ENCODE measurements at regions not wholly inside any gene's neighbourhood (a gene's known extent, or its start where the extent isn't known, plus 50 kb on each side); places are given as distances from the start of the nearest gene placed in this dataset.
A peak's percentile ranks its signal among the peaks of the same experiment; 100 is the strongest.
"Not testable (repeated sequence)": the region's sequence is repeated elsewhere in the genome, so short reads cannot be mapped to it uniquely, and the experiment has no call there.

DNA sequence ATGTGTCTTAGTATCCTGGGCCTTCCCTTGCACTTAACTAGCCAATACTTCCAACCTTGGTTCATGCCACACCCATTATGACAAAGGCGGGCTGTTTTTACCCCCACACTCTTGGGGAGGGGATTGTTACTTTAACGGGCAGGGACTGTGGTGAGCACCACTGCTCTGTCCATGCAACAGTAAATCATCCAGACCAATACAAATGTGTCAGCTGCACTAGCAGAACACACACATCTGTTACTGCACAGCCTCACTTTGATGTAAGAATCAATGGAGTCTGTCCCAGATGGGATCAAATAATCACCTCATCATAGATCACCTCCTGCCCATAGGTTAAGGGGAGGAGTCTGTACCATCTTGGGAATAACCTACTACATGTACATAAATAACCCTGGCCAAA is 58.1 kb downstream of the NPAP1 start:
- DNase-seq (ENCODE audit: low read depth in 2 of 2): no peak

DNA sequence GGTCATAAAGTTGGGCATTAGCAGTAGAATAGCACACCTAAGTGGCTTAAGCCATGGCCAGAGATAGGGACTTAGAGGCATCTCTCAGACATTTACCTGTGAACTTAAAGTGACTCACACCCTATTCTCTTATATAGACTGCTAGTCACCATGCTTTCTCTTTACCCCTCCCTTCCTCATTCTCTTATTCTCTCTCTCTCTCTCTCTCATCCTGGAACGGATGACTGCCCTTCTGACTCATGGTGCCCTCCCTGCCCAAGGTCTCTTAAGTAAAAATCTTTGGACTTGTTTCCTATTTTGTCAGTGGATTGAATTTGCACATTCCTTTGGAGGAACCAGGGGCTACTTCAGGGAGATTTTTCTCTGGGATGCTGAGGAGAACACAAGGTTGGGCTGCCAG is 58.8 kb downstream of the NPAP1 start:
- no peak for DNase-seq (ENCODE audit: low read depth in 2 of 2)

DNA sequence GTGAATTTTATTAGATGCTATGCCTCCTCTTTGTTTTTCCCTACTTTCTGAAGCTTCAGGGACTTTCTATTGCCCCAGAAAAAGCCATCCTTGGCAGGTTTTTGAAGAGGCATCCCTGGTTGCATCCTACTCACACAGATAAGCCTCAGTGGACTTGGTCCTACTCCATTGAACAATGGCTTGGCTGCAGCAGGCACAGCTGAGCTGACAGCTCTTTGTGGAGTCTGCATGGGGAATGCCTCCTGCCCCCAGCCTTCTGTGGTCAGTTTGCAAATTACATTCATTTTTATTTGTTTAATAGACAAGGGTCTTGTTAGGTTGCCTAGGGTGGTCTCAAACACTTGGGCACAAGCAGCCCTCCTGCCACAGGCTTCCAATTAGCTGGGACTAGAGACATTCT is 69.7 kb downstream of the NPAP1 start:
- no peak for DNase-seq (ENCODE audit: low read depth in 2 of 2)

DNA sequence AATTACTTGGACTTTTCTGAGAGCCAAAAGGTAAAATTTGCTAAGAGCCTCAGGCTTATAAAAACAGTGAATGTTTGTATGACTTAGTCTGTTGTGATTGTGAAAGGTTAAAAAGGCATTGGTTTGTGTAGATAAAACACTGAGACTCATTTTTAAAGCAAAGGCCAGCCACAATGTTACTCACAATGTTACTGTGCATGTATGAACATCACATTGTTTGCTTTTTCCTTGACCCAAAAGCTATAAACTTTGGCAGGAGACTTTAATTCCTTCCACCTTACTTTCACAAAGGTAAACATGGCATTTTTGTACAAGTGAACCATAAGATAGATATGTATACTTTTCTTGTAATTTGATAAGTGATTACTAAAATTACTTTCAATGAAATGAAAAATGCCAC is 70.5 kb downstream of the NPAP1 start:
- no peak for DNase-seq (ENCODE audit: low read depth in 2 of 2)

DNA sequence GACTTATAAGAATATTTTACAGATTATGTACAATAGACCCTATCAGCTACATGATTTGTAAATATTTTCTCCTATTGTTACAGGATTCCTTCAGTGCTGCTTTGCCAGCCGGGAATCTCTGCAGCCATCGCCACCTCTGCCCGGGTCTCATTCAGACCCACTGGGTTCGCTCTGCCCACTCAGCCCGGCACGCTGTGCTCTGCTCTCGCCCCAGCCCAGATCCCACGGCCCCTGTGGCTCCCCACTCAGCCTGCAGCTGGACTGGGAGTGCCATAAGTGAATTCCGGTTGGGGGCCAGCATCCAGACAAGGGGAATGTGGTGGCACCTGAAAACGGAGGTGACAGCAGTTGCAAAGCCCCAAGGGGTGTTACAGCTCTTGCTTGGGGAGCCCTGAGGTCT is 71.8 kb downstream of the NPAP1 start:
- no peak for DNase-seq (ENCODE audit: low read depth in 2 of 2)

DNA sequence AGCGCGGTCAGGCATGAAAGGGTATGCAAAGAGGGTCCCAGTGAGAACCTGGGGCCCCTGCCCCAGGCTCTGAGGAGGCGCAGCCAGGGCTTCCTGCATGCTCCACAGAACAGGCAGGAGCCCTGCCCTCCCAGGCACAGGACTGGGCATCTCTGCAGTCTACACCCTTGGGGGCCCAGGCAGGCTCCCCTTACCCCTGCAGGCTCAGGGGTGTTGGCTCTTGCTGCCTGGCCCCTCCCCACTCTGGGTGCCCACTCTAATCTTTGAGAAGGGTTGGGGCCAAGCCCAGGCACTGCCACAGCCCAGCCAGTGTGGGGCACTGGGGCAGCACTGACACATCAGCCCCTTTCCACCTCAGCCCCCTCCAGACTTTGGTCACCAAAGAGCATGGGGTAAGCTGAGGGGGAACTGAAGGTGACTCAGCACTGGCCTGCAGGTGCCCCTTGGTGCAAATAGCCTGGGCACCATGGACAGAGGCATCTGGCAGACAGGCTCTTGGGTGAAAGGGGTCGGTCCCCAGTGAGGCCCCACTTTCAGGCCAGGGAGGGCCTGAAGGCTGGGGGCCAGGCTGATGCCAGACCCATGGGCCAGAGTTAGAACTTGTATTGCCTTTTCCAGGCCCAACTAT is 73.4 kb downstream of the NPAP1 start:
- DNase-seq (ENCODE audit: low read depth in 2 of 2): no peak

DNA sequence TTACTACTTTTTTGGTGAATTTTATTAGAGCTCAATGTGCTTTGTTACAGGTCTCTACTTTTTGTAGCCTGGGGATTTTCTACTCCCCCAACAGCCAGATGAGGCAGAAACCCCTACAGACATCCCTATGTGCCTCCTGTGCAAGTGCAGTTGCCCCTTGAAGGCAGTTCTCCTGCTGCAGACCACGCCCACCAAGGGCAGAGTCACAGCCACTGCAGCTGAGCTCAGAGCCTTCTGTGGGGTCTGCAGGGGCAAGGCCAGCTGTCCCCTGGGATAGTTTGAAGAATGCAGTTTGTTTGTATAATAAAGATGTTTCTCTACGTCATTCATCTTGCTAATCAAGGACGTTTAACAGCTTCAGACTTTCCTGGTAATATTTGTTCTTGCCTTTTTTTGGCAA is 76.8 kb downstream of the NPAP1 start:
- no peak for DNase-seq (ENCODE audit: low read depth in 2 of 2)

DNA sequence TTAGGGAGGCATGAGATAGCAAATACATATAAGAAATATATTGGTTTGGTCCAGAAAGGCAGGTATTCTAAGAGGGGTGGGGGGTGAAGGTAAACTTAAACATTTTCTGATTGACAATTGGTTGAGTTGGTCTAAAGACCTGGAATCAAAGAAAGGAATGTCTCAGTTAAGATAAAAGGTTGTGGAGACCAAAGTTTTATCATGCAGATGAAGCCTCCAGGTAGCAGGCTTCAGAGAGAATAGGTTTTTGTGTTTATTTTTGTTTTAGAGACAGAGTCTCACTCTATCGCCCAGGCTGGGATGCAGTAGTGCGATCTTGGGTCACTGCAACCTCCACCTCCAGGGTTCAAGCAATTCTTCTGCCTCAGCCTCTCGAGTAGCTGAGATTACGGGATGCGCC is 80.5 kb downstream of the NPAP1 start:
- no peak for DNase-seq (ENCODE audit: low read depth in 2 of 2)

DNA sequence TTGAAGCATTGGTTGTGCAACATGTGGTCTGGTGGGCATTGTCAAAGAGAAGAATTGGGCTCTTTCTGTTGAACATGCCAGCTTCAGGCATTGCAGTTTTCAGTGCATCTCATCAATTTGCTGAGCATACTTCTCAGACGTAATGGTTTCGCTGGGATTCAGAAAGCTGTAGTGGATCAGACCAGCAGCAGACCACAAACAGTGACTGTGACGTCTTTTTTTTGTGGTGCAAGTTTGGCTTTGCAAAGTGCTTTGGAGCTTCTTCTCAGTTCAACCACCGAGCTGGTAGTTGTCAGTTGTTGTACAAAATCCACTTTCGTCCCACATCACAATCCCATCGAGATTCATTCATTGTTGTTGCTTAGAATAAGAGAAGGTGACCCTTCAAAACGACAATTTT is 84.5 kb downstream of the NPAP1 start:
- no peak for DNase-seq (ENCODE audit: low read depth in 2 of 2)

DNA sequence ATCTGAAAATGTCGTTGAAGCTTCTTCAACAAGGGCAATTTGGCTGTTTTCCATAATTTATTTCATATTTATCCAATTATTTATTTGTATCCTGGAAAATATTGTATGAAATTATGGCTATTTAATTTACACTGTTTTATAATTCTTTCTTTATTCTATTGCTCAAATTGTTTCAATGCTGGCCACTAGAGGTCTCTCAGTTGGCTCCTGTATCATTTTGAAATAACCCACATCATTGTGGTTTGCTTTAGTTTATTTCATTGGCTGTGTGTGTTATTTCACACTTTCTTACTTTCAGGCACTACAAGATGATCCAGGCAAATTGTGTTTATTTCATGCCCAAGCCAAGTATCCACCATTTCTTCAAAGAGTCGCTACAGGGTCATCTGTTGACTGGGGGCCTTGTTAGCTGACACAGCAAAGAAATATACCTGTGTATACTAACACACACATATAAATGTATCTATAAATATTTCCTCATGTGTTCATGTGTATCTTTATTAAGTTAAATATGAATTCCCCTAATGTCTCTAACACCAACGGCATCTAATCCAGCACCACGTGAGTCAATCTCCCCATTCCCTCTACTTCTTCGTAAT is 86.2 kb downstream of the NPAP1 start:
- DNase-seq (ENCODE audit: low read depth in 2 of 2): no peak

DNA sequence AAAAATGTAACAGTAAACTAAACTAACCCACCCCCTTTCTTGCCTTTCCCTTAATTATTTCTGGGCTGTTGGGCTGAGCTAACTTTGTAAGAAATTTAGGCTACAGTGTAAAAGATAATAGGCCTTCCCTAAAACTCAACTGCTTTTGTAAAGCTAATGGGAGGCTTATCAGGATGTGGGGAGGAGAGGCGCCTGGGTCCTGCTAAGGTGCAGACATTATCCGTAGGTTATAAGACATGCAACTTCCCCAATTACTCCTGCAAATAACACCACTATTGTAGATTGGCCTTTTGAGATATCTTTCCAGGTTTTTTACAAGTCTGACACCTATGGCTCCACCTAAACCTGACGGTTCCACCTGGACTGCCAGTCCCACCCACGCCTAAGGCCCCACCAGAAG is 88.3 kb downstream of the NPAP1 start:
- DNase-seq (ENCODE audit: low read depth in 2 of 2): no peak

DNA sequence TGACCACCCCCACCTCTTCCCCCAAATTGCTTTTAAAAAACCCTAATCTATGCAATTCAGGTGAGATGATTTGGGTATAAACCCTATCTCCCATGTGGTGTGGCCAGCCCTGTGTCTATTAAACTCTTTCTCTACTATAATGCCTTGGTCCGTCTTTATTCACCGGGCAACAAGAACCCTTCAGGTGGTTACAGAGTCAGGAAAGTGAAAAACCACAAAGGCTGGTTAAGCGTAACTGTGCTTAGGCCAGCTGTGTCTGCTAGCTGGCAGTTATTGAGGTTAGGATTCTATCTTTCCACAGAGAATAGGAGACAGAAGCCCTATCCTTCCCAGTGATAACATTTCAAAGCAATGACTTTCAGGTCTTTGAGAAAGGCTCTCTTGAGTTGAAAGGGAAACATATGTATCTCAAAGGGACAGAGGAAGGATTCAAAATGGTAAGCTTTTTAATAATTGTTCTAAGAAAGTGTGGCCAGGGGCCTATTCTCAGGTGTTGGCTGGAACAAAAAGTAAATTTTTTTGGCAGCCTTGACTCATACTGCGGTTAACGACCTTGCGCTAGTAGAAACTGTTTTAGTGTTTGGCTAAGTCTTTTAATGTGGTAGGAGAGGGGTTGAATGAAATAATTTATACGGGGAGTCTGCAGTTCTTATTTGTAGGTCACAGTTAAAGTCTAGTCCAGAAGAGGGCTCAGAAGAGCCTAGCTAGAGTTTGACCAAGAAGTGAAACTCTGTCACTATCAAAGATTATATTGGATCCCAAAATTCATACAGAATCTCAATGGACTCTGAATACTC is 89.0 kb downstream of the NPAP1 start:
- DNase-seq (ENCODE audit: low read depth in 2 of 2): no peak

DNA sequence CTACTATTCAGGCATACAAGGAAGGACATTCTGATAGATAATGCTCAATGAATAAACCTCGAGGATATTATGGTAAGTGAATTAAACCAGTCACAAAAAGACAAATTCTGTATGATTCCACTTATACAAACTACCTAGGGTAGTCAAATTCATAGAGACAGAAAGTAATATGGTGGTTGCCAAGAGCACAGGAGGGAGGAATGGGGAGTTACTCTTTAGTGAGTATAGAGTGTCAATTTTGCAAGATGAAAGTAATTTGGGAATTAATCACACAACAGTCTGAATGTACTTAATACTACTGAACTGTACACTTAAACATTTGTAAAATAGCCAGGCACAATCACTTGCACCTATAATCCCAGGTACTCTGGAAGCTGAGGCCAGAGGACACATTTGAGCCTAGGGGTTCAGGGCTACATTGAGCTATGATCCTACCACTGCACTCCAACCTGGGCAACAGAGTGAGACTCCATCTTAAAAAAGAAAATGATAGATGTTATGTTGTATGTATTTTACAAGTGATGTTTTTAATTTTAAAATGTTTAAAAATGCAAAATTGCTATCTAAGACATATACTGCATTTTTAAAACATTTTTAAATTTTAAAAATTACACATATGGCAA is 91.0 kb downstream of the NPAP1 start:
- DNase-seq (ENCODE audit: low read depth in 2 of 2): no peak

DNA sequence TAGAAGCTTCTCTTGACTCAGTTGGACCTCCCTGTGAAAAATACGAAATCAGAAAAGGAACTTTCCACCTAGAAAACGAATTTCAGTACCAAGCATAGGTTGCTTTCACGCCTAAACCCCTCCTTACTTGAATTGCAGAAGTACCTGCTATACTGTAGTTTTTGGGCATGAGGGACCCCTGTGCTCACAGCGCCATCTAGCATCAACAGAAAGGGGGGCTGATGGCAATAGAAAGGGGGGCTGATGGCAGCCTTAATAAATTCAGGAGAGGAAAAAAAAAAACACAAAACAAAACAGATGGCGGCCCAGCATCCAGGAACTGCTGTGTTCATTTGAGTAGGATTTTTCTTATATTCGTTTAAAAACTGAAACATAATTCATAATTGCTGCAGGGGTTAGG is 96.7 kb downstream of the NPAP1 start:
- no peak for DNase-seq (ENCODE audit: low read depth in 2 of 2)

DNA sequence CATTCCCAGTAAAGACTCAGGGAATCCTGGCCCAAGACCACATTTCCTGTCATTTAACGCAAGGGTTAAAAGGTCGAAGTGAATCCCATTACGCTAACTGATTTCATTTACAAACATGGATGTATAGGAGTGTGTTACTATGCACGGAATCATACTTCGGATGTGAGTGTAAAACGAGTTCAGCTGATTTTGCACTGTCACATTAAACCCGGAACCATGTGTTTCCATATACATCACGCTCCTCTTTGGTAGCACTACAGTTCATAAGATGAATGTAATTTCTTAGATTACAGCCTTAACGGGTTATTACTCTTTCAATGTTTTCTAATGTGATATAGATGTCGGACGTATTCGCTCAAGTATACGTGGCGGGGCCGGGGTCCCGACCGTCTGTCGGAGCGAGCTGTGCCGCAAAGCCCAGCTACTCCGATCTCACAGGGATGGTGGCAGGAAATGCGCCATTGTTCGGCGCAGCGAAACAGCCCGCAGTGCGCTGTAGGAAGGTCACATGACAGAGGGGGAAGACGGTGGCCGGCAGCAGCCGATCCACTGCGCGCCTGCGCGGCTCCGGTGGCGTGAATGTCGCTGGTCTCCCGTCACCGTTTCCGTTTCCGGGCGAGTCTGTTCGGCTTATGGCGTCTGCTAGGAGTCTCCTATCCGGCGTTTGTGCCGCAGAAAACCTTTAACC is 97.3 kb downstream of the NPAP1 start:
- DNase-seq (ENCODE audit: low read depth in 2 of 2): peak in 1 of 2 donors; percentile 45

DNA sequence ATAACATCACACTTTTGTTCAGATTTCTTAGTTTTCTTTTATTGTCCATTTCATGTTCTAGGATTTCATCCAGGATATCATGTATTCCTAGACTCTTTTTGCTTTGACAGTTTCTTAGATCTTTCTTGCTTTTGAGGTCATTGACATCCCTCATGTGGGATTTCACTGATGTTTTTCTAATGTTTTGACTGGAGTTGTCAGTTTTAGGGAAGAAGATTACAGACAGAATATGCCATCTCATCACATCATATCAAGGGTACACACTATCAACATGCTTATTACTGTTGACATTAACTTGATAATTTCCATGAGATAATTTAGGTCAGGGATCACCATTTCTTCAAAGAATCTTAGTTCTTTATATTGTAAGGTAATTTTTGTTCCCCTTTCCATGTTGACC is 101.7 kb downstream of the NPAP1 start:
- DNase-seq (ENCODE audit: low read depth in 2 of 2): no peak

DNA sequence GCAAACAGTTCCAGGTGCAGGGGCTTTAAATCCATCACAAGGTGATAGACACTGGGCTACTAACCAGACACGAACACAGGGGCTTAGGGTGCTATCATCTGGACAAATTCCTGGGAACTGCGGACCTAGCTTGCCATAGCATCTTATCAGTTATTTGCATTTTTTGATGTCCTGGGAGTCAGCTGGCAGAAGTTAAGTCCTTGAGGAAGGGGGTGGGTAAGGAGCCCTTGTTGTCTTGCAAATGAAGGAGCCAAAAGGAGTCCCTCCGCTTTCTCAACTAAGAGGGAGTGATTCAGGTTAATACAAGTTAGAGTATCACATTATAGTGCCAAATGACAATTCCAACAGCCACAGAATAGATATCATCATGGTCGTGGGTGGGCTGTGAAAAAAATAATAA is 108.9 kb downstream of the NPAP1 start:
- DNase-seq (ENCODE audit: low read depth in 2 of 2): no peak

DNA sequence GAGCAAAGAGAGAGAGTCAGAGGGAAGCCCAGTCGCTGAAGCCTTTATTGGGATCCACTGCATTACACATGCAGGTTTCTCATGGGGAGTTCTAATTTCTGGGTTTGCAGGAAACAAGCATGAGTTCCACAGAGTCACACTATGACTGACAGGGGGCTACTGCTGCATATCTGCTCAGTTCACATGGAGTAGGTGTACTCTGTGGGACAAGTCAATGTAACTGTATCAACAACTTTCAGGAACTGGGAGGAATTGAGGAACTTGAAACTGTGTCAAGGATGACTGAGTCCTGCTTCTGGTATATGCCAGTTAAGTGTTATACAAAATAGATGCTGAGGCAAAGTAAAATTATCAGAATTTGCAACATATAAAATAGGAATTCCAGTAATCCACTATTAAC is 110.8 kb downstream of the NPAP1 start:
- no peak for DNase-seq (ENCODE audit: low read depth in 2 of 2)

DNA sequence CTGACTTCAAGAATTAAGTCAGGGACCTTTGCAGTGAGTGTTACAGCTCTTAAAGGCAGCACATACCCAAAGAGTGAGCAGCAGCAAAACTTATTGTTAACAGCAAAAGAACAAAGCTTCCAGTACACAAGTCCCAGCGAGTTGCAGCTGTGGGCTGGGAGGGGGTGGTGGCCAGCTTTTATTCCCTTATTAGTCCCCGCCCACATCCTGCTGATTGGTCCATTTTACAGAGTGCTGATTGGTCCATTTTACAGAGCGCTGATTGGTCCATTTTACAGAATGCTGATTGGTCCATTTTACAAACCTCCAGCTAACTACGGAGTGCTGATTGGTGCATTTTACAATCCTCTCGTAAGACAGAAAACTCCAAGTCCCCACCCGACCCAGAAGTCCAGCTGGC is 127.0 kb downstream of the NPAP1 start:
- DNase-seq (ENCODE audit: low read depth in 2 of 2): not testable (repeated sequence)

DNA sequence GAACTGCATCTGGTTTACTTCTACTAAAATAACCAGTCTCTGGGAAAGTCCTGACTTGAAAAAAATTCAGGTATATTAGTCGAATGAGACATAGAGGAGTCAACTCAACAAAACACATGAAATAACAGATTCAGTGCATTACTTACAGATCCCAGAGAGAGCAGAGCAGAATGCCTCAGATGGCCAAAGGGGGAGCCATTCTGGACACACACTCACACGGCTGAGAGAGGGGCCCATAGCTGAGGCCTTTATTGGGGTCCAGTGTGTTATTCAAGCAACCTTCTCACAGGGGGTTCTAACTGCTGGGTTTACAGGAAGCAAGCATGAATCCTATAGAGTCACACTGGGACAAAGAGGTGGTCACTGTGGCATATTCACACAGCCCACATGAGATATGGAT is 135.1 kb upstream of the SNRPN start:
- DNase-seq (ENCODE audit: low read depth in 2 of 2): no peak

DNA sequence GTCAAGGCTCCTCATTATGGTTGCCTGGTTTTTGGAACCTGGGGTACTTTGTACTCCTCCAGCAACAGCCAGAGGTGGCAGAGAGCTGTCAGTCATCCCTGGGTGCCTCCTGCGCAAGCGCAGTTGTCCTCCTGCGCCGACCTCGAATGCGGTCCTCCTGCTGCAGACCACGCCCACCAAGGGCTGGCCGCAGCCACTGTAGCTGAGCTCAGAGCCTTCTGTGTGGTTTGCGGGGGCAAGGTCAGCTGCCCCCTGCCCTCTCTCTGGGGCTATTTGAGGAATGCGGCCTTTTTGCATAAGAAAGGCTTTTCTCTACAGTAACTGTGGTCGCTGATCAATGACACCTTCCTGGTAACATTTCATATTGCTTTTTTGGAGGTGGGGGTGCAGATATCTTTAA is 131.3 kb upstream of the SNRPN start:
- DNase-seq (ENCODE audit: low read depth in 2 of 2): no peak

DNA sequence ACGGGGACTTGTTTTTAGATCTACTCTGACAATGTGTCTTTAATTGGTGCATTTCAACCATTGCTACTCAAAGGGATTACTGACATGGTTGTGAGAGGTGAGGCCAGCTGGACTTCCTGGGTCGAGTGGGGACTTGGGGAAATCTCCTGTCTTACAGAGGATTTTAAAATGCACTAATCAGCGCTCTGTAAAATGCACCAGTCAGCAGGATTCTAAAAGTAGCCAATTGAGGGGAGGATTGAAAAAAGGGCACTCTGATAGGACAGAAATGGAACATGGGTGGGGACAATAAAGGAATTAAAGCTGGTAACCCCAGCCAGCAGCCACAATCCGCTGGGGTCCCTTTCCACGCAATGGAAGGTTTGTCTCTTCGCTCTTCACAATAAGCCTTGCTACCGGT is 122.5 kb upstream of the SNRPN start:
- DNase-seq (ENCODE audit: low read depth in 2 of 2): no peak

Data from activated CD8-positive, alpha-beta memory T cell treated with anti-CD3 and anti-CD28 coated beads for 4 hours (primary cell).